DND-41 (cell line): ENCODE measurements at regions not wholly inside any gene's neighbourhood (a gene's known extent, or its start where the extent isn't known, plus 50 kb on each side); places are given as distances from the start of the nearest gene placed in this dataset.

Source experiments
- CTCF ChIP-seq: IDR thresholded peaks from 2 replicates; pipeline ENCODE4 v1.5.1; 2012; ENCODE audit warnings: borderline replicate concordance, low read length, moderate library complexity, mild to moderate bottlenecking; ENCODE audit not compliant: poor library complexity, severe bottlenecking; ENCODE audit errors: extremely low read depth
- EZH2 ChIP-seq: IDR thresholded peaks from 3 replicates; pipeline ENCODE4 v1.6.1; 2012; ENCODE audit warnings: borderline replicate concordance, low read depth, mild to moderate bottlenecking, moderate library complexity, low read length, inconsistent platforms; ENCODE audit not compliant: severe bottlenecking

GRCh38 chr10:10663622-10664021 lies 354.1 kb upstream of the CELF2 start:
- no peak for TF ChIP-seq CTCF
- TF ChIP-seq EZH2, result no peak
